ENCODE measurements at regions not wholly inside any gene's neighbourhood (a gene's known extent, or its start where the extent isn't known, plus 50 kb on each side); places are given as distances from the start of the nearest gene placed in this dataset.

GRCh38 chr3:103173940-103174339 lies 739.1 kb downstream of the ZPLD1 start:
- TF ChIP-seq ZNF8 (CRISPR knock-in tag; IDR thresholded peaks at IDR 0.05): no peak
- no peak for TF ChIP-seq ZC3H10 (CRISPR knock-in tag; IDR thresholded peaks at IDR 0.05)
- no peak for TF ChIP-seq RARB (CRISPR knock-in tag; IDR thresholded peaks at IDR 0.05)
- TF ChIP-seq CSDC2 (CRISPR knock-in tag; IDR thresholded peaks at IDR 0.05): no peak
- TF ChIP-seq TCF4 (CRISPR knock-in tag; IDR thresholded peaks at IDR 0.05; ENCODE audit: borderline replicate concordance): no peak
- TF ChIP-seq ZNF70 (CRISPR knock-in tag; IDR thresholded peaks at IDR 0.05): no peak
- no peak for TF ChIP-seq ZFP30 (CRISPR knock-in tag; IDR thresholded peaks at IDR 0.05)
- TF ChIP-seq ARNTL (CRISPR knock-in tag; IDR thresholded peaks at IDR 0.05; ENCODE audit: borderline replicate concordance, low read depth): no peak
- TF ChIP-seq SNAI2 (CRISPR knock-in tag; IDR thresholded peaks at IDR 0.05): no peak
- no peak for TF ChIP-seq OSR1 (CRISPR knock-in tag; IDR thresholded peaks at IDR 0.05)
- TF ChIP-seq ZFP3 (CRISPR knock-in tag; IDR thresholded peaks at IDR 0.05): no peak
- no peak for TF ChIP-seq PPARA (CRISPR knock-in tag; IDR thresholded peaks at IDR 0.05; ENCODE audit: borderline replicate concordance)
- no peak for TF ChIP-seq CSRNP3 (CRISPR knock-in tag; IDR thresholded peaks at IDR 0.05)
- TF ChIP-seq ESRRG (CRISPR knock-in tag; IDR thresholded peaks at IDR 0.05): no peak
- ATAC-seq: no peak

DNA sequence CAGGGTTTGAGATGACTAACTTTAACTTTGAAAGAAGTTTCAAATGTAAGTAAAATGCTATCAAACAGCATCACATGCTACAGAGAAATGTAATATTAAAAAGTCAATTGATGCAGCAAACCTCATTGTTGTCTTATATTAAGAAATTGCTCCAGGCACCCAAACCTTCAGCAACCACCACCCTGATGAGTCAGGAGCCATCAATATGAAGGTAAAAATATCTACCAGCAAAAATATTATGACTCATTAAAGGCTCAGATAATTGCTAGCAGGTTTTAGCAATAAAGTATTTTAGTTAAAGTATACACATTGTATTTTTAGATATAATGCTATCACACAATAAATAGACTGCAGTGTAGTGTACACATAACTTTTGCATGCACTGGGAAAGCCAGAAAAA lies 746.3 kb downstream of the ZPLD1 start:
- TF ChIP-seq ARNTL (CRISPR knock-in tag; IDR thresholded peaks at IDR 0.05; ENCODE audit: borderline replicate concordance, low read depth) (no peak), ZC3H10 (CRISPR knock-in tag; IDR thresholded peaks at IDR 0.05) (no peak), RARB (CRISPR knock-in tag; IDR thresholded peaks at IDR 0.05) (no peak), GLIS3 (CRISPR knock-in tag; IDR thresholded peaks at IDR 0.05) (no peak), POU6F1 (CRISPR knock-in tag; IDR thresholded peaks at IDR 0.05; ENCODE audit: borderline replicate concordance, low read depth) (no peak), CSDC2 (CRISPR knock-in tag; IDR thresholded peaks at IDR 0.05) (no peak), ZFP30 (CRISPR knock-in tag; IDR thresholded peaks at IDR 0.05) (no peak), ZNF8 (CRISPR knock-in tag; IDR thresholded peaks at IDR 0.05) (no peak), ZNF565 (CRISPR knock-in tag; conservative IDR thresholded peaks at IDR 0.05; ENCODE audit: low read depth) (no peak), ESRRG (CRISPR knock-in tag; IDR thresholded peaks at IDR 0.05) (no peak), PPARA (CRISPR knock-in tag; IDR thresholded peaks at IDR 0.05; ENCODE audit: borderline replicate concordance) (no peak), ISL1 (CRISPR knock-in tag; IDR thresholded peaks at IDR 0.05) (no peak)
- TF ChIP-seq, protein P1, sequence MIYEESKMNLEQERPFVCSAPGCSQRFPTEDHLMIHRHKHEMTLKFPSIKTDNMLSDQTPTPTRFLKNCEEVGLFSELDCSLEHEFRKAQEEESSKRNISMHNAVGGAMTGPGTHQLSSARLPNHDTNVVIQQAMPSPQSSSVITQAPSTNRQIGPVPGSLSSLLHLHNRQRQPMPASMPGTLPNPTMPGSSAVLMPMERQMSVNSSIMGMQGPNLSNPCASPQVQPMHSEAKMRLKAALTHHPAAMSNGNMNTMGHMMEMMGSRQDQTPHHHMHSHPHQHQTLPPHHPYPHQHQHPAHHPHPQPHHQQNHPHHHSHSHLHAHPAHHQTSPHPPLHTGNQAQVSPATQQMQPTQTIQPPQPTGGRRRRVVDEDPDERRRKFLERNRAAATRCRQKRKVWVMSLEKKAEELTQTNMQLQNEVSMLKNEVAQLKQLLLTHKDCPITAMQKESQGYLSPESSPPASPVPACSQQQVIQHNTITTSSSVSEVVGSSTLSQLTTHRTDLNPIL (CRISPR knock-in tag; IDR thresholded peaks at IDR 0.05; ENCODE audit: low read depth): no peak
- no peak for ATAC-seq

DNA sequence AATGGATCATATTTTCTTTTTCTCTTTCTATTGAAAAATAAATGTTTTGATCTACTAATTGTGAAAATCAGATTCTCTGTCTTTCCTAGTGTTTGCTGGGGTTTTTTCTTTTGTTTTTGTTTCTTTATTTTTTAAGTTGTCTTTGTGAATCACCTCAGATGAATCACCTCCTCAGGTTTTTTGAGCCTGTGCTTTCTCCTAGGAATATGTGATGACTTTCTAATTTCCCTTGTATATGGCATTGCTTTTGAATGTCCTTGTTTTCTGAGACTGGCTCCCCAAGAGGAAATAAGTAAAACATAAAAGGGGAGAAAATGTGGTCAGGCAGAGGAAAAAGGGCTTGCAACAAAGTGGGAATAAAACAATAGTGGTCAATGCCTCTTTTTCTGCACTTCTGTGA lies 750.0 kb downstream of the ZPLD1 start:
- no peak for TF ChIP-seq OSR1 (CRISPR knock-in tag; IDR thresholded peaks at IDR 0.05)
- TF ChIP-seq ARNTL (CRISPR knock-in tag; IDR thresholded peaks at IDR 0.05; ENCODE audit: borderline replicate concordance, low read depth): no peak
- TF ChIP-seq ZFP30 (CRISPR knock-in tag; IDR thresholded peaks at IDR 0.05): no peak
- TF ChIP-seq, protein P2, sequence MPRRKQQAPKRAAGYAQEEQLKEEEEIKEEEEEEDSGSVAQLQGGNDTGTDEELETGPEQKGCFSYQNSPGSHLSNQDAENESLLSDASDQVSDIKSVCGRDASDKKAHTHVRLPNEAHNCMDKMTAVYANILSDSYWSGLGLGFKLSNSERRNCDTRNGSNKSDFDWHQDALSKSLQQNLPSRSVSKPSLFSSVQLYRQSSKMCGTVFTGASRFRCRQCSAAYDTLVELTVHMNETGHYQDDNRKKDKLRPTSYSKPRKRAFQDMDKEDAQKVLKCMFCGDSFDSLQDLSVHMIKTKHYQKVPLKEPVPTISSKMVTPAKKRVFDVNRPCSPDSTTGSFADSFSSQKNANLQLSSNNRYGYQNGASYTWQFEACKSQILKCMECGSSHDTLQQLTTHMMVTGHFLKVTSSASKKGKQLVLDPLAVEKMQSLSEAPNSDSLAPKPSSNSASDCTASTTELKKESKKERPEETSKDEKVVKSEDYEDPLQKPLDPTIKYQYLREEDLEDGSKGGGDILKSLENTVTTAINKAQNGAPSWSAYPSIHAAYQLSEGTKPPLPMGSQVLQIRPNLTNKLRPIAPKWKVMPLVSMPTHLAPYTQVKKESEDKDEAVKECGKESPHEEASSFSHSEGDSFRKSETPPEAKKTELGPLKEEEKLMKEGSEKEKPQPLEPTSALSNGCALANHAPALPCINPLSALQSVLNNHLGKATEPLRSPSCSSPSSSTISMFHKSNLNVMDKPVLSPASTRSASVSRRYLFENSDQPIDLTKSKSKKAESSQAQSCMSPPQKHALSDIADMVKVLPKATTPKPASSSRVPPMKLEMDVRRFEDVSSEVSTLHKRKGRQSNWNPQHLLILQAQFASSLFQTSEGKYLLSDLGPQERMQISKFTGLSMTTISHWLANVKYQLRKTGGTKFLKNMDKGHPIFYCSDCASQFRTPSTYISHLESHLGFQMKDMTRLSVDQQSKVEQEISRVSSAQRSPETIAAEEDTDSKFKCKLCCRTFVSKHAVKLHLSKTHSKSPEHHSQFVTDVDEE (CRISPR knock-in tag; IDR thresholded peaks at IDR 0.05): no peak
- TF ChIP-seq ZNF8 (CRISPR knock-in tag; IDR thresholded peaks at IDR 0.05): no peak
- TF ChIP-seq, protein P3, sequence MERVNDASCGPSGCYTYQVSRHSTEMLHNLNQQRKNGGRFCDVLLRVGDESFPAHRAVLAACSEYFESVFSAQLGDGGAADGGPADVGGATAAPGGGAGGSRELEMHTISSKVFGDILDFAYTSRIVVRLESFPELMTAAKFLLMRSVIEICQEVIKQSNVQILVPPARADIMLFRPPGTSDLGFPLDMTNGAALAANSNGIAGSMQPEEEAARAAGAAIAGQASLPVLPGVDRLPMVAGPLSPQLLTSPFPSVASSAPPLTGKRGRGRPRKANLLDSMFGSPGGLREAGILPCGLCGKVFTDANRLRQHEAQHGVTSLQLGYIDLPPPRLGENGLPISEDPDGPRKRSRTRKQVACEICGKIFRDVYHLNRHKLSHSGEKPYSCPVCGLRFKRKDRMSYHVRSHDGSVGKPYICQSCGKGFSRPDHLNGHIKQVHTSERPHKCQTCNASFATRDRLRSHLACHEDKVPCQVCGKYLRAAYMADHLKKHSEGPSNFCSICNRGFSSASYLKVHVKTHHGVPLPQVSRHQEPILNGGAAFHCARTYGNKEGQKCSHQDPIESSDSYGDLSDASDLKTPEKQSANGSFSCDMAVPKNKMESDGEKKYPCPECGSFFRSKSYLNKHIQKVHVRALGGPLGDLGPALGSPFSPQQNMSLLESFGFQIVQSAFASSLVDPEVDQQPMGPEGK (CRISPR knock-in tag; IDR thresholded peaks at IDR 0.05; ENCODE audit: borderline replicate concordance): no peak
- TF ChIP-seq, protein P1 (CRISPR knock-in tag; IDR thresholded peaks at IDR 0.05; ENCODE audit: low read depth): no peak
- TF ChIP-seq CSDC2 (CRISPR knock-in tag; IDR thresholded peaks at IDR 0.05): no peak
- no peak for TF ChIP-seq ESRRG (CRISPR knock-in tag; IDR thresholded peaks at IDR 0.05)
- TF ChIP-seq ZFP3 (CRISPR knock-in tag; IDR thresholded peaks at IDR 0.05): no peak
- TF ChIP-seq BACH2 (CRISPR knock-in tag; IDR thresholded peaks at IDR 0.05; ENCODE audit: borderline replicate concordance): no peak
- no peak for TF ChIP-seq POU6F1 (CRISPR knock-in tag; IDR thresholded peaks at IDR 0.05; ENCODE audit: borderline replicate concordance, low read depth)
- TF ChIP-seq SNAI2 (CRISPR knock-in tag; IDR thresholded peaks at IDR 0.05): no peak
- no peak for TF ChIP-seq GLIS3 (CRISPR knock-in tag; IDR thresholded peaks at IDR 0.05)
- no peak for TF ChIP-seq TOX (CRISPR knock-in tag; IDR thresholded peaks at IDR 0.05; ENCODE audit: borderline replicate concordance)
- TF ChIP-seq PPARA (CRISPR knock-in tag; IDR thresholded peaks at IDR 0.05; ENCODE audit: borderline replicate concordance): no peak
- no peak for TF ChIP-seq ZC3H10 (CRISPR knock-in tag; IDR thresholded peaks at IDR 0.05)
- no peak for ATAC-seq
